ENCODE measurements at regions not wholly inside any gene's neighbourhood (a gene's known extent, or its start where the extent isn't known, plus 50 kb on each side); places are given as distances from the start of the nearest gene placed in this dataset.

DNA sequence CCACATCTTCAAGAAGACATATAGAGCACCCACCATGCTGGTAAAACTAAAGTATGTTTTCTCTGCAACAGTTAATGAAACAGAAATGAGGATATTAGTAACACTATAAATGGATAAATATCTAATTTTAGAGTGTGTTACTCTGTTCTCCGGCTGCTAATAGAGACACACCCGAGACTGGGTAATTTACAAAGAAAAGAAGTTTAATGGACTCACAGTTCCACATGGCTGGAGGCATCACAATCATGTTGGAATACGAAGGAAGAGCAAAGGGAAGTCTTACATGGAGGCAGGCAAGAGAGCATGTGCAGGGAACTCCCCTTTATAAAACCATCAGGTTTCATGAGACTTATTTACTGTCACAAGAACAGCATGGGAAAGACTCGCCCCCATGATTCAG, 287.2 kb downstream of the SRGAP2C start:
- TF ChIP-seq, protein P1, sequence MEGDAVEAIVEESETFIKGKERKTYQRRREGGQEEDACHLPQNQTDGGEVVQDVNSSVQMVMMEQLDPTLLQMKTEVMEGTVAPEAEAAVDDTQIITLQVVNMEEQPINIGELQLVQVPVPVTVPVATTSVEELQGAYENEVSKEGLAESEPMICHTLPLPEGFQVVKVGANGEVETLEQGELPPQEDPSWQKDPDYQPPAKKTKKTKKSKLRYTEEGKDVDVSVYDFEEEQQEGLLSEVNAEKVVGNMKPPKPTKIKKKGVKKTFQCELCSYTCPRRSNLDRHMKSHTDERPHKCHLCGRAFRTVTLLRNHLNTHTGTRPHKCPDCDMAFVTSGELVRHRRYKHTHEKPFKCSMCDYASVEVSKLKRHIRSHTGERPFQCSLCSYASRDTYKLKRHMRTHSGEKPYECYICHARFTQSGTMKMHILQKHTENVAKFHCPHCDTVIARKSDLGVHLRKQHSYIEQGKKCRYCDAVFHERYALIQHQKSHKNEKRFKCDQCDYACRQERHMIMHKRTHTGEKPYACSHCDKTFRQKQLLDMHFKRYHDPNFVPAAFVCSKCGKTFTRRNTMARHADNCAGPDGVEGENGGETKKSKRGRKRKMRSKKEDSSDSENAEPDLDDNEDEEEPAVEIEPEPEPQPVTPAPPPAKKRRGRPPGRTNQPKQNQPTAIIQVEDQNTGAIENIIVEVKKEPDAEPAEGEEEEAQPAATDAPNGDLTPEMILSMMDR (IDR thresholded peaks at IDR 0.05 in 4 of 5, conservative IDR thresholded peaks at IDR 0.05 in 1 of 5) = no peak
- no peak for TF ChIP-seq POLR2A (IDR thresholded peaks at IDR 0.05)
